ENCODE measurements at regions not wholly inside any gene's neighbourhood (a gene's known extent, or its start where the extent isn't known, plus 50 kb on each side); places are given as distances from the start of the nearest gene placed in this dataset.
A peak's percentile ranks its signal among the peaks of the same experiment; 100 is the strongest.

GRCh38 chr2:165017966-165018596 is 62.8 kb upstream of the SLC38A11 start:
- TF ChIP-seq, protein P1, sequence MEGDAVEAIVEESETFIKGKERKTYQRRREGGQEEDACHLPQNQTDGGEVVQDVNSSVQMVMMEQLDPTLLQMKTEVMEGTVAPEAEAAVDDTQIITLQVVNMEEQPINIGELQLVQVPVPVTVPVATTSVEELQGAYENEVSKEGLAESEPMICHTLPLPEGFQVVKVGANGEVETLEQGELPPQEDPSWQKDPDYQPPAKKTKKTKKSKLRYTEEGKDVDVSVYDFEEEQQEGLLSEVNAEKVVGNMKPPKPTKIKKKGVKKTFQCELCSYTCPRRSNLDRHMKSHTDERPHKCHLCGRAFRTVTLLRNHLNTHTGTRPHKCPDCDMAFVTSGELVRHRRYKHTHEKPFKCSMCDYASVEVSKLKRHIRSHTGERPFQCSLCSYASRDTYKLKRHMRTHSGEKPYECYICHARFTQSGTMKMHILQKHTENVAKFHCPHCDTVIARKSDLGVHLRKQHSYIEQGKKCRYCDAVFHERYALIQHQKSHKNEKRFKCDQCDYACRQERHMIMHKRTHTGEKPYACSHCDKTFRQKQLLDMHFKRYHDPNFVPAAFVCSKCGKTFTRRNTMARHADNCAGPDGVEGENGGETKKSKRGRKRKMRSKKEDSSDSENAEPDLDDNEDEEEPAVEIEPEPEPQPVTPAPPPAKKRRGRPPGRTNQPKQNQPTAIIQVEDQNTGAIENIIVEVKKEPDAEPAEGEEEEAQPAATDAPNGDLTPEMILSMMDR (IDR thresholded peaks at IDR 0.05; ENCODE audit: control extremely low read depth in 1 of 3, insufficient read depth in 1 of 3, low read depth in 1 of 3, low read length in 3 of 3): 0 out of 4 replicates have a peak, but pooled peaks of 1 of the 3 experiments have one; percentile 19
- no peak for TF ChIP-seq ZNF274 (IDR thresholded peaks at IDR 0.05; ENCODE audit: borderline replicate concordance, extremely low read depth, low read length)
- no peak for TF ChIP-seq MAX (IDR thresholded peaks at IDR 0.05)
- TF ChIP-seq SAP30 (IDR thresholded peaks at IDR 0.05; ENCODE audit: insufficient read depth, insufficient replicate concordance, low read length): no peak
- TF ChIP-seq E2F6 (IDR thresholded peaks at IDR 0.05): no peak
- TF ChIP-seq POLR2A (IDR thresholded peaks at IDR 0.05; ENCODE audit: control extremely low read depth in 1 of 2, low read depth in 2 of 2, low read length in 2 of 2): no peak
- no peak for TF ChIP-seq EP300 (IDR thresholded peaks at IDR 0.05; ENCODE audit: borderline replicate concordance in 1 of 2, low read depth in 2 of 2, low read length in 2 of 2)
- TF ChIP-seq SRF (IDR thresholded peaks at IDR 0.05; ENCODE audit: low read depth, low read length): no peak
- TF ChIP-seq EZH2 (IDR thresholded peaks at IDR 0.05; ENCODE audit: low read depth, low read length, severe bottlenecking): no peak
- no peak for TF ChIP-seq ATF2 (IDR thresholded peaks at IDR 0.05; ENCODE audit: low read length)
- TF ChIP-seq SIRT6 (IDR thresholded peaks at IDR 0.05; ENCODE audit: low read length): no peak
- TF ChIP-seq GABPA (IDR thresholded peaks at IDR 0.05; ENCODE audit: borderline replicate concordance, insufficient read depth, low read length): no peak
- TF ChIP-seq POLR2AphosphoS5 (IDR thresholded peaks at IDR 0.05; ENCODE audit: low read depth, low read length): no peak
- TF ChIP-seq BCL11A (IDR thresholded peaks at IDR 0.05; ENCODE audit: low read depth in 2 of 2, low read length in 2 of 2): no peak

All from H1 (cell line).